ENCODE measurements at regions not wholly inside any gene's neighbourhood (a gene's known extent, or its start where the extent isn't known, plus 50 kb on each side); places are given as distances from the start of the nearest gene placed in this dataset.

- TF ChIP-seq ZBTB26 (tag by site-specific recombination; optimal IDR thresholded peaks at IDR 0.05), result no peak
- ChIA-PET CTCF (no interaction called here), POLR2A (no interaction called here)
- H3K36me3 ChIP-seq (ENCODE audit: control insufficient read depth in 2 of 2, insufficient read depth in 1 of 2, low read length in 2 of 2), result no peaks in the 10 kb centered on the region
- H3K4me3 ChIP-seq (ENCODE audit: low read depth, low read length), result no peak overlapping the region
- H3K9me3 ChIP-seq (ENCODE audit: control insufficient read depth, insufficient read depth, low read depth, low read length), result no peaks in the 10 kb centered on the region
- no peak overlapping the region for H3K27ac ChIP-seq (ENCODE audit: extremely low read depth, low read depth, low read length)
- H3K4me1 ChIP-seq (ENCODE audit: control insufficient read depth, insufficient read depth, low read length), result no peaks in the 10 kb centered on the region
These were observed 85.2 kb upstream of the POU3F3 start for GRCh38 chr2:104768694-104769093.

GRCh38 chr2:104769096-104769495 is 84.8 kb upstream of the POU3F3 start:
- no peak overlapping the region for H3K27ac ChIP-seq (ENCODE audit: extremely low read depth, low read depth, low read length)
- no peaks in the 10 kb centered on the region for H3K36me3 ChIP-seq (ENCODE audit: control insufficient read depth in 2 of 2, insufficient read depth in 1 of 2, low read length in 2 of 2)
- CTCF ChIA-PET, result no interaction called here
- no peak overlapping the region for H3K4me3 ChIP-seq (ENCODE audit: low read depth, low read length)
- no peaks in the 10 kb centered on the region for H3K9me3 ChIP-seq (ENCODE audit: control insufficient read depth, insufficient read depth, low read depth, low read length)
- TF ChIP-seq GLIS1 (tag by site-specific recombination; IDR thresholded peaks at IDR 0.05), result no peak
- no peak for TF ChIP-seq ZNF362 (tag by site-specific recombination; IDR thresholded peaks at IDR 0.05)
- TF ChIP-seq ZNF514 (tag by site-specific recombination; IDR thresholded peaks at IDR 0.05), result no peak
- TF ChIP-seq ZNF561 (tag by site-specific recombination; IDR thresholded peaks at IDR 0.05; ENCODE audit: borderline replicate concordance), result no peak
- TF ChIP-seq PRDM10 (tag by site-specific recombination; IDR thresholded peaks at IDR 0.05), result no peak
- no peak for TF ChIP-seq ZNF548 (tag by site-specific recombination; IDR thresholded peaks at IDR 0.05)
- TF ChIP-seq ZNF701 (tag by site-specific recombination; IDR thresholded peaks at IDR 0.05), result no peak
- no peak for TF ChIP-seq ZNF248 (tag by site-specific recombination; IDR thresholded peaks at IDR 0.05)
- TF ChIP-seq ZNF223 (tag by site-specific recombination; IDR thresholded peaks at IDR 0.05), result no peak
- no peak for TF ChIP-seq ZNF18 (tag by site-specific recombination; IDR thresholded peaks at IDR 0.05)
- no peak for TF ChIP-seq ZSCAN18 (tag by site-specific recombination; IDR thresholded peaks at IDR 0.05)
- no peak for TF ChIP-seq YY1 (tag by site-specific recombination; IDR thresholded peaks at IDR 0.05)
- no peak for TF ChIP-seq ZNF600 (tag by site-specific recombination; IDR thresholded peaks at IDR 0.05)
- no peak for TF ChIP-seq ZNF473 (tag by site-specific recombination; IDR thresholded peaks at IDR 0.05)
- no peak for TF ChIP-seq SP3 (tag by site-specific recombination; IDR thresholded peaks at IDR 0.05)
- no peaks in the 10 kb centered on the region for H3K4me1 ChIP-seq (ENCODE audit: control insufficient read depth, insufficient read depth, low read length)
- POLR2A ChIA-PET, result no interaction called here
